Stimulated activated CD8-positive, alpha-beta memory T cell treated with anti-CD3 and anti-CD28 coated beads, Interleukin-7, amount 100 ng/mL, for 48 hours (primary cell): ENCODE measurements at regions not wholly inside any gene's neighbourhood (a gene's known extent, or its start where the extent isn't known, plus 50 kb on each side); places are given as distances from the start of the nearest gene placed in this dataset.

Experiments
- DNase-seq, 2 donors: peaks; one replicate each; pipeline ENCODE4 v3.0.0-alpha.2; 2020; ENCODE audit warnings: low read depth in 1 of 2; ENCODE audit errors: extremely low read depth in 1 of 2

- DNase-seq: no peak
These were observed 97.7 kb upstream of the TOP3B start for GRCh38 chr22:22080270-22080669.

- DNase-seq: no peak
These were observed 97.0 kb upstream of the TOP3B start for GRCh38 chr22:22079404-22080148.

GRCh38 chr22:22078329-22078728 is 95.7 kb upstream of the TOP3B start:
- no peak for DNase-seq

- DNase-seq: no peak
These were observed 94.5 kb upstream of the TOP3B start for GRCh38 chr22:22076932-22077703.

GRCh38 chr22:22076361-22076760 is 93.8 kb upstream of the TOP3B start:
- DNase-seq: no peak

GRCh38 chr22:22075382-22076163 is 93.0 kb upstream of the TOP3B start:
- DNase-seq: no peak

- DNase-seq: no peak
These were observed 92.2 kb upstream of the TOP3B start for GRCh38 chr22:22074634-22075381.

- no peak for DNase-seq
These were observed 91.4 kb upstream of the TOP3B start for GRCh38 chr22:22073769-22074561.

- no peak for DNase-seq
These were observed 89.7 kb upstream of the TOP3B start for GRCh38 chr22:22072169-22072836.

GRCh38 chr22:22071455-22071854 is 88.9 kb upstream of the TOP3B start:
- DNase-seq: no peak

- no peak for DNase-seq
These were observed 87.8 kb upstream of the TOP3B start for GRCh38 chr22:22070371-22070824.

- no peak for DNase-seq
These were observed 87.1 kb upstream of the TOP3B start for GRCh38 chr22:22069450-22070370.

GRCh38 chr22:22068657-22069056 is 86.1 kb upstream of the TOP3B start:
- DNase-seq: no peak

- DNase-seq: no peak
These were observed 85.4 kb upstream of the TOP3B start for GRCh38 chr22:22068025-22068424.

GRCh38 chr22:22067192-22067591 is 84.6 kb upstream of the TOP3B start:
- no peak for DNase-seq

- DNase-seq: no peak
These were observed 82.0 kb upstream of the TOP3B start for GRCh38 chr22:22064580-22064979.

GRCh38 chr22:22062306-22062793 is 79.8 kb upstream of the TOP3B start:
- DNase-seq: no peak
